Progenitor cell of endocrine pancreas (in vitro differentiated cells): ENCODE measurements at regions not wholly inside any gene's neighbourhood (a gene's known extent, or its start where the extent isn't known, plus 50 kb on each side); places are given as distances from the start of the nearest gene placed in this dataset.

Experiments
- DNase-seq: peaks from one replicate; pipeline ENCODE4 v3.0.0; 2021; ENCODE audit warnings: low spot score; ENCODE audit not compliant: unreplicated experiment
- H3K27ac Mint-ChIP-seq: 2 replicates; pipeline ENCODE4 v1.8.0; 2021; ENCODE audit warnings: mild to moderate bottlenecking, moderate library complexity, mixed read lengths
- H3K27me3 Mint-ChIP-seq: 2 replicates; pipeline ENCODE4 v1.8.0; 2021; ENCODE audit warnings: mixed read lengths
- H3K36me3 Mint-ChIP-seq: 2 replicates; pipeline ENCODE4 v1.8.0; 2022; ENCODE audit warnings: mixed read lengths; ENCODE audit not compliant: insufficient read depth
- H3K4me1 Mint-ChIP-seq: 2 replicates; pipeline ENCODE4 v1.8.0; 2021; ENCODE audit warnings: low read depth, mixed read lengths
- H3K4me3 Mint-ChIP-seq: 2 replicates; pipeline ENCODE4 v1.8.0; 2021; ENCODE audit warnings: low read depth, mild to moderate bottlenecking, moderate library complexity, mixed read lengths
- H3K9me3 Mint-ChIP-seq: 2 replicates; pipeline ENCODE4 v1.8.0; 2021; ENCODE audit warnings: low read depth, mixed read lengths
- CTCF ChIP-seq: fragments of 200-600 bp; sonication (generic); IDR thresholded peaks from one replicate; pipeline ENCODE4 v1.5.0; 2021; ENCODE audit warnings: antibody characterized with exemption, mild to moderate bottlenecking; ENCODE audit not compliant: unreplicated experiment

GRCh38 chr7:13508586-13508985 is 480.9 kb downstream of the ETV1 start:
- peaks cover 16% of the 10 kb centered on the region for H3K9me3 Mint-ChIP-seq
- no peak overlapping the region for H3K4me3 Mint-ChIP-seq
- H3K27me3 Mint-ChIP-seq: no peaks in the 10 kb centered on the region
- H3K36me3 Mint-ChIP-seq: peaks cover 8% of the 10 kb centered on the region
- H3K27ac Mint-ChIP-seq: no peak overlapping the region
- no peak for TF ChIP-seq CTCF
- DNase-seq: no peak
- no peaks in the 10 kb centered on the region for H3K4me1 Mint-ChIP-seq

GRCh38 chr7:13518738-13519137 is 470.7 kb downstream of the ETV1 start:
- Mint-ChIP-seq H3K36me3 (peaks cover 1% of the 10 kb centered on the region), H3K4me3 (no peak overlapping the region), H3K27ac (no peak overlapping the region), H3K9me3 (peaks cover 10% of the 10 kb centered on the region), H3K4me1 (peaks cover 3% of the 10 kb centered on the region), H3K27me3 (no peaks in the 10 kb centered on the region)
- no peak for DNase-seq
- no peak for TF ChIP-seq CTCF

- DNase-seq: no peak
- peaks cover 11% of the 10 kb centered on the region for H3K4me1 Mint-ChIP-seq
- H3K4me3 Mint-ChIP-seq: no peak overlapping the region
- H3K27ac Mint-ChIP-seq: no peak overlapping the region
- no peaks in the 10 kb centered on the region for H3K27me3 Mint-ChIP-seq
- no peak for TF ChIP-seq CTCF
- no peaks in the 10 kb centered on the region for H3K9me3 Mint-ChIP-seq
- no peaks in the 10 kb centered on the region for H3K36me3 Mint-ChIP-seq
Observed at GRCh38 chr7:13524076-13524475, 465.4 kb downstream of the ETV1 start.

GRCh38 chr7:13532028-13532753 is 457.3 kb downstream of the ETV1 start:
- Mint-ChIP-seq H3K4me3 (no peak overlapping the region), H3K36me3 (no peaks in the 10 kb centered on the region), H3K9me3 (no peaks in the 10 kb centered on the region)

GRCh38 chr7:13538669-13539068 is 450.8 kb downstream of the ETV1 start:
- H3K4me3 Mint-ChIP-seq: no peak overlapping the region
- TF ChIP-seq CTCF: no peak
- H3K36me3 Mint-ChIP-seq: no peaks in the 10 kb centered on the region
- no peak overlapping the region for H3K27ac Mint-ChIP-seq
- no peaks in the 10 kb centered on the region for H3K4me1 Mint-ChIP-seq
- H3K27me3 Mint-ChIP-seq: no peaks in the 10 kb centered on the region
- DNase-seq: no peak
- no peaks in the 10 kb centered on the region for H3K9me3 Mint-ChIP-seq

More at GRCh38 chr7:13532028-13532753, 457.3 kb downstream of the ETV1 start:
- TF ChIP-seq CTCF: no peak
- no peak for DNase-seq
- Mint-ChIP-seq H3K4me1 (peaks cover 3% of the 10 kb centered on the region), H3K27ac (no peak overlapping the region), H3K27me3 (no peaks in the 10 kb centered on the region)
